Karpas-422 (cell line): ENCODE measurements at regions not wholly inside any gene's neighbourhood (a gene's known extent, or its start where the extent isn't known, plus 50 kb on each side); places are given as distances from the start of the nearest gene placed in this dataset.
"Not testable (repeated sequence)": the region's sequence is repeated elsewhere in the genome, so short reads cannot be mapped to it uniquely, and the experiment has no call there.

ENCODE experiments used
- DNase-seq: peaks from one replicate; pipeline ENCODE4 v3.0.0-alpha.2; 2015
- H2AFZ ChIP-seq: fragments of 200-600 bp; sonication (generic); 2 replicates; pipeline ENCODE4 v1.6.1; 2014; ENCODE audit warnings: antibody characterized with exemption, low read length, mixed read lengths
- H3K27ac ChIP-seq: fragments of 200-600 bp; sonication (generic); 2 replicates; pipeline ENCODE4 v1.5.1; 2014; ENCODE audit warnings: mild to moderate bottlenecking, low read length, moderate library complexity
- H3K27me3 ChIP-seq: fragments of 200-600 bp; sonication (generic); 2 replicates; pipeline ENCODE4 v1.6.1; 2014; ENCODE audit warnings: low read length, mixed read lengths
- H3K36me3 ChIP-seq: fragments of 200-600 bp; sonication (generic); 2 replicates; pipeline ENCODE4 v1.6.1; 2014; ENCODE audit warnings: low read length, mixed read lengths; ENCODE audit not compliant: insufficient read depth
- H3K4me1 ChIP-seq: fragments of 200-600 bp; sonication (generic); 2 replicates; pipeline ENCODE4 v1.6.1; 2014; ENCODE audit warnings: mild to moderate bottlenecking, low read length, mixed read lengths
- H3K4me2 ChIP-seq: fragments of 200-600 bp; sonication (generic); 2 replicates; pipeline ENCODE4 v1.6.1; 2014; ENCODE audit warnings: low read length, low read depth, mild to moderate bottlenecking; ENCODE audit not compliant: poor library complexity, severe bottlenecking
- H3K4me3 ChIP-seq: fragments of 200-600 bp; sonication (generic); 2 replicates; pipeline ENCODE4 v1.5.1; 2014; ENCODE audit warnings: mild to moderate bottlenecking, antibody characterized with exemption, low read length, mixed read lengths
- H3K79me2 ChIP-seq: fragments of 200-600 bp; sonication (generic); 2 replicates; pipeline ENCODE4 v1.6.1; 2014; ENCODE audit warnings: mild to moderate bottlenecking, low read length, mixed read lengths
- H3K9ac ChIP-seq: fragments of 200-600 bp; sonication (generic); 2 replicates; pipeline ENCODE4 v1.6.0; 2014; ENCODE audit warnings: low read length
- H3K9me2 ChIP-seq: fragments of 200-600 bp; sonication (generic), shearing (Covaris generic); replicated peaks from 2 replicates; pipeline ENCODE4 v1.6.0; 2014; ENCODE audit warnings: mild to moderate bottlenecking, low read length, moderate library complexity; ENCODE audit not compliant: insufficient read depth
- H3K9me3 ChIP-seq: fragments of 300-700, 200-600 bp; sonication (generic); 2 replicates; pipeline ENCODE4 v1.6.1; 2014; ENCODE audit warnings: low read length, mixed read lengths
- H4K20me1 ChIP-seq: fragments of 200-600 bp; sonication (generic); 2 replicates; pipeline ENCODE4 v1.6.1; 2014; ENCODE audit warnings: mild to moderate bottlenecking, antibody characterized with exemption, low read length, low read depth; ENCODE audit not compliant: insufficient read depth

DNA sequence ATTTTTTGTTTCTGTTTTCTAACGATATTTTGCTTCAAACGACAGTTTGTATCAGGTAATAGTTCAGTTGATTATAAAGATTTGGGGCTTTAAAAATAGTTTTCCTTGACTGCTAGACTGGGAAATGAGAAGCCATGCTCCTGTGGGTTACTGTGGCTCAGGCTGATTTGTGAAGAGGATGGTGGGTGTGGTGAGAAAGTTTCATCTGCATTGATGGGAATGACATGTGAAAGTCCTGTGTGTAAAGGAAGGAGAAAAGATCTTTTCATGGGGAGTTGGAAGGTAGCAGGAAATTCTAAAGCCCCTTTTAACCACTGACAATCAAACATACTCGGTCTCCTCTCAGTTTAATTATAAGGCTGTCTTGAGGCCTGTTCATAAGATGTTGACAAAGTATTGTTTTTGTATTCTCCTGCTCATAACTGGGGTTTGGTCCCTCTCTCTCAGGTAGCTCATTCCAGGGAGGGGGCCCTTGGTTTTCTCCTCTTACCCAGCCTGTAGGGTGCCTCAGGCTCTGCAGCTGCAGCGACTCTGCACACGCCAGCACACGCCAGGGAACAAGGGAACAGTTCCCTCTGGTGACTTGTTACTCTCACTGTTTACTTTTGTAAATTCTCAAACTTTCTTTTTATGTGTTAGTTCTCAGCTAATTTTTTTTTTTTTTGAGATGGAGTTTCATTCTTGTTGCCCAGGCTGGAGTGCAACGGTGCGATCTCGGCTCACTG lies 91.6 kb downstream of the CARTPT start:
- no peak for DNase-seq
- H3K79me2 ChIP-seq = no peaks in the 10 kb centered on the region
- no peak overlapping the region for H3K9ac ChIP-seq
- H3K27ac ChIP-seq = no peak overlapping the region
- no peaks in the 10 kb centered on the region for H3K9me2 ChIP-seq
- H3K27me3 ChIP-seq = no peaks in the 10 kb centered on the region
- no peaks in the 10 kb centered on the region for H3K4me1 ChIP-seq
- H3K4me3 ChIP-seq = no peak overlapping the region
- no peaks in the 10 kb centered on the region for H4K20me1 ChIP-seq
- no peaks in the 10 kb centered on the region for H3K36me3 ChIP-seq
- no peaks in the 10 kb centered on the region for H3K9me3 ChIP-seq
- no peak overlapping the region for H2AFZ ChIP-seq
- H3K4me2 ChIP-seq = no peak overlapping the region

DNA sequence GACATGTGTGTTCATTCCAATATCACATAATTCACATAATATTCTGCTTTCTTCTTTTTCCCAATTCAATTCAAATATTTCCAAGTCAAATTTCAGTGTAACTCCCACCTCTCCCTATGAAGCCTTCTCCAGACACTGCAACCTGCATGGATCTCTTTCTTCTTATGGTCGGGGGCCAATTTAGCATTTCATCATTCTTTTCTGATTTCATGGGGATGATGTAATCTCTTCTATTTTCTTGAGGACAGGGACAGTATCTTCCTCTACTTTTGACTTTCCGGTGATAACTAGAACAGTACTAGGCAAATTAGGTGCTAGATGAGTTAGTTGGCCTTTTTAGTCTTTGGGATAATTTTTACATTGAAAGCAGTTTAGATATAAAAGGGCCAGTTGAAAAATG lies 92.7 kb downstream of the CARTPT start:
- Histone ChIP-seq H3K4me2 (no peak overlapping the region), H3K9me2 (no peaks in the 10 kb centered on the region), H3K27ac (no peak overlapping the region), H3K36me3 (no peaks in the 10 kb centered on the region), H3K79me2 (no peaks in the 10 kb centered on the region), H3K4me1 (no peaks in the 10 kb centered on the region), H3K9ac (no peak overlapping the region), H4K20me1 (no peaks in the 10 kb centered on the region), H3K4me3 (no peak overlapping the region), H3K27me3 (no peaks in the 10 kb centered on the region), H2AFZ (no peak overlapping the region), H3K9me3 (no peaks in the 10 kb centered on the region)
- no peak for DNase-seq

DNA sequence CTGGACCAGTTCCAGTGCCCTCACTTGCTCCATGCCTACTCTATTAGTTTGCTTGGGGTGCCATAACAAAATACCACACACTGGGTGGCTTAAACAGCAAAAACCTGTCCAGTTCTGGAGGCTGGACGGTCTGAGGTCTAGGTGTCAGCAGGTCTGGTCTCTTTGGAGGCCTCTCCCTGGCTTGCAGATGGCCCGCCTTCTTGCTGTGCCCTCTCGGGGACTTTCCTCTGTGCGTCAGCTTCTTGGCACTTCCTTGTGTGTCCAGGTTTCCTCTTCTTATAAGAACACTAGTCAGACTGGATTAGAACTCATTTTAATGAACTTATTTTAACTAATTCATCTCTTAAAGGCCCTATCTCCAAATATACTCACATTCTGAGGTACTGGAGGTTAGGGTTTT lies 97.2 kb downstream of the CARTPT start:
- no peaks in the 10 kb centered on the region for H3K36me3 ChIP-seq
- no peak overlapping the region for H3K9ac ChIP-seq
- H3K79me2 ChIP-seq = no peaks in the 10 kb centered on the region
- no peaks in the 10 kb centered on the region for H4K20me1 ChIP-seq
- no peaks in the 10 kb centered on the region for H3K4me1 ChIP-seq
- no peak overlapping the region for H3K27ac ChIP-seq
- no peak overlapping the region for H2AFZ ChIP-seq
- H3K4me2 ChIP-seq = no peak overlapping the region
- H3K4me3 ChIP-seq = no peak overlapping the region
- DNase-seq = no peak
- H3K9me3 ChIP-seq = peaks cover 6% of the 10 kb centered on the region; the same call in 1 of the 2 replicates
- H3K9me2 ChIP-seq = no peaks in the 10 kb centered on the region
- H3K27me3 ChIP-seq = no peaks in the 10 kb centered on the region

DNA sequence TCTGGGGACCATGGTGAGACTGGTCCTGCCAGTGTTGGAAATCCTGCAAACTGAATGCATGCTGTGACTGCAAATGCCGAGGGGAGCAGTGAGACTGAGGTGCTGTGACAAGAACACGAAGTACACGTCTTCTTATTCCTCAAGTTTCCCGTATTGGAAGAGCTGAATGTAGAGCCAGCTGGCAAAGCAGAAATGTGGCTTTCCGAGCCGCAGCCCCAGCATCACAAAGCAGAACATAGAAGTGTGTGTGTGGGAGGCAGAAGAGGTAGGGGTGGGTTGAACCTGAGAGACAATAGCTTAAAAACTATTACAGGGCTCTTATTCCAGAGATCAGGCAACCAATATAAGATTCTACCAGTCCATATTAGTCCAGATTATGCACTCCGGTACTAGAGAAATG lies 98.8 kb downstream of the CARTPT start:
- no peaks in the 10 kb centered on the region for H3K9me2 ChIP-seq
- no peak overlapping the region for H3K9ac ChIP-seq
- H3K27me3 ChIP-seq = no peaks in the 10 kb centered on the region
- H3K27ac ChIP-seq = no peak overlapping the region
- DNase-seq = no peak
- H2AFZ ChIP-seq = no peak overlapping the region
- H3K4me3 ChIP-seq = no peak overlapping the region
- H3K36me3 ChIP-seq = no peaks in the 10 kb centered on the region
- no peaks in the 10 kb centered on the region for H3K4me1 ChIP-seq
- no peak overlapping the region for H3K4me2 ChIP-seq
- H4K20me1 ChIP-seq = no peaks in the 10 kb centered on the region
- no peaks in the 10 kb centered on the region for H3K79me2 ChIP-seq
- H3K9me3 ChIP-seq = peaks cover 8% of the 10 kb centered on the region

DNA sequence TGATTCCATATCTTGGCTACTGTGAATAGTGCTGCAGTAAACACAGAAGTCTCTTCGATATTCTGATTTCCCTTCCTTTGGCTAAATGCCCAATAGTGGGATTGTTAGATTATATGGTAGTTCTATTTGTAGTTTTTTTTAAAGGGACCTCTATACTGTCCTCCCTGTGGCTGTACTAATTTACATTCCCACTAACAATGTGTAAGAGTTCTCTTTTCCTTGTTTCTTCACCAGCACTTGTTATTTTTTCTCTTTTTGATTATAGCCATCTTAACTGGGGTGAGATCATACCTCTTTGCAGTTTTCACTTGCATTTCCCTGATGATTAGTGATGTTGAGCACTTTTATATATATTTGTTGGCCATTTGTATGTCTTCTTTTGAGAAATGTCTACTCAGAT lies 102.0 kb downstream of the CARTPT start:
- Histone ChIP-seq H3K9me2 (no peaks in the 10 kb centered on the region), H3K4me2 (no peak overlapping the region), H3K36me3 (no peaks in the 10 kb centered on the region), H3K79me2 (no peaks in the 10 kb centered on the region), H3K27ac (no peak overlapping the region), H3K4me3 (no peak overlapping the region), H3K9ac (no peak overlapping the region), H3K9me3 (peaks cover 12% of the 10 kb centered on the region), H4K20me1 (no peaks in the 10 kb centered on the region), H2AFZ (no peak overlapping the region), H3K27me3 (no peaks in the 10 kb centered on the region), H3K4me1 (no peaks in the 10 kb centered on the region)
- DNase-seq = no peak

DNA sequence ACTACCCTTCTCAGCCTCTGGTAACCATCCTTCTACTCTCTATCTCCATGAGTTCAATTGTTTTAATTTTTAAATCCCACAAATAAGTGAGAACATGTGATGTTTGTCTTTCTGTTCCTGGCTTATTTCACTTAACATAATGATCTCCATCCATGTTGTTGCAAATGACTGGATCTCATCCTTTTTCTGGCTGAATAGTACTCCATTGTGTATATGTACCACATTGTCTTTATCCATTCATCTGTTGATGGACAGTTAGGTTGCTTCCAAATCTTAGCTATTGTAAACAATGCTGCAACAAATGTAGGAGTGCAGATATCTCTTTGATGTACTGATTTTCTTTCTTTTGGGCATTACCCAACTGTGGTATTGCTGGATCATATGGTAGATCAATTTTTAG lies 103.0 kb downstream of the CARTPT start:
- peaks cover 19% of the 10 kb centered on the region for H3K9me3 ChIP-seq
- H3K9ac ChIP-seq, H3K27ac ChIP-seq, H2AFZ ChIP-seq, H3K4me1 ChIP-seq, H4K20me1 ChIP-seq, H3K27me3 ChIP-seq, DNase-seq, H3K79me2 ChIP-seq, H3K36me3 ChIP-seq, H3K4me2 ChIP-seq, H3K4me3 ChIP-seq, H3K9me2 ChIP-seq: not testable (repeated sequence)

DNA sequence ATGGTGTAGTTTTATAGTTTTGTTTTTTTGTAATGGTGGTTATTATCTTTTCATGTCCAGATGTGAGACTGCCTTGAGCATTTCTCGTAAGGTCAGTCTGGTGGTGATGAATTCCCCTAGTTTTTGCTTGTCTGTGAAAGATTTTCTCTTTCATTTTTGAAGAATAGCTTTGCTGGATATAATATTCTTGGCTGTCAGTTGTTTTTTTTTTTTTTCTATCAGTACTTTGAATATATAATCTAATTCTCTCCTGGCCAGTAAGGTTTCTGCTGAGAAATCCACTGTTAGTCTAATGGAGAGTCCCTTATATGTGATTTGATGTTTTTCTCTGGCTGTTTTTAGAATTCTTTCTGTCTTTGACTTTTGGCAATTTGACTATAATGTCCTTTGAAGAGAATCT lies 106.9 kb downstream of the CARTPT start:
- Histone ChIP-seq H3K79me2 (no peaks in the 10 kb centered on the region), H3K9me2 (no peaks in the 10 kb centered on the region), H2AFZ (no peak overlapping the region), H3K27ac (no peak overlapping the region), H3K27me3 (no peaks in the 10 kb centered on the region), H4K20me1 (no peaks in the 10 kb centered on the region), H3K4me3 (no peak overlapping the region), H3K9ac (no peak overlapping the region), H3K36me3 (no peaks in the 10 kb centered on the region), H3K4me2 (no peak overlapping the region), H3K4me1 (no peaks in the 10 kb centered on the region), H3K9me3 (peaks cover 15% of the 10 kb centered on the region)
- DNase-seq = no peak

DNA sequence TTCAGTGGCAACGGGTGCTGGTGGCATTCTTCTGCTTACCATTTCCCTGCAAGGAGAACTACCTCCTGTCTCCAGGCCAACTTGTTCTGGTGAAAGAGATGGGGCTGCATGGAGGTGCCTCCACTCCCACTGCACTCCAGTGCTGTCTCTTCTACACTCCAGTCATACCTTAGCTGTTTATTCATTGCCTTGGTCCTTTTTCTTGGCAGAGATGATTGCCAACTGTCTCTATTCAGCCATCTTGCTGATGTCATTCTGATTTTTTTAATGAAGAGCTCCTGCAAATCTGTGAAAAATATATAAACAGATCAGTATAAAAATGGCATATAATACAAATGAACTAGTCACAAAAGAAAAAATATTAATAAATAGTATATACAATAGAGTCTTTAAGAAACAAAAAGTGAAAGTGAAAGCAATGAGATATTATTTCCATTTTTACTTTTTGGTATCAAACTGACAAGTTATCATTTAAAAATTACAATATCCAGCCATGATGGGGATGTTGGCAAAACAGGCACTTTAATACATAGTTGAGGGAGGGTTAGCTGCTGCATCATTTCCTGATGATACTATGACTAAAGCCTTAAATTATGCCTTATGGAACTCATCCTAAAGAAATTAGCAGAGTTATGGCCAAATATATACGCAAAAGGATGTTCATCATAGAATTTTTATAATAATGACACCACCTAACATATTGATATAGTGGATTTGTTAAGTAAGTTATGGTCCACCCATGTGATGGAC lies 109.4 kb downstream of the CARTPT start:
- DNase-seq = no peak
- Histone ChIP-seq H3K79me2 (no peaks in the 10 kb centered on the region), H3K9me2 (no peaks in the 10 kb centered on the region), H3K9me3 (peaks cover 11% of the 10 kb centered on the region; the same call in 1 of the 2 replicates), H3K27me3 (no peaks in the 10 kb centered on the region), H3K27ac (no peak overlapping the region), H3K9ac (no peak overlapping the region), H2AFZ (no peak overlapping the region), H3K36me3 (no peaks in the 10 kb centered on the region), H4K20me1 (no peaks in the 10 kb centered on the region), H3K4me3 (no peak overlapping the region), H3K4me1 (no peaks in the 10 kb centered on the region), H3K4me2 (no peak overlapping the region)
